ENCODE measurements at regions not wholly inside any gene's neighbourhood (a gene's known extent, or its start where the extent isn't known, plus 50 kb on each side); places are given as distances from the start of the nearest gene placed in this dataset.

- no peak for TF ChIP-seq CTCF (IDR thresholded peaks at IDR 0.05)
- no peak for TF ChIP-seq POLR2A (IDR thresholded peaks at IDR 0.05)
Measured at GRCh38 chr20:60263725-60264709, 305.8 kb downstream of the CDH26 start.

GRCh38 chr20:60266177-60266823 is 308.1 kb downstream of the CDH26 start:
- H3K36me3 ChIP-seq: no peaks in the 10 kb centered on the region
- no peaks in the 10 kb centered on the region for H3K9me3 ChIP-seq
- no peaks in the 10 kb centered on the region for H3K27me3 ChIP-seq
- DNase-seq: no peak
- no peak for TF ChIP-seq CTCF (IDR thresholded peaks at IDR 0.05)
- no peak for TF ChIP-seq POLR2A (IDR thresholded peaks at IDR 0.05)
- no peak overlapping the region for H3K27ac ChIP-seq
- no peaks in the 10 kb centered on the region for H3K4me1 ChIP-seq
- intact Hi-C loops (cut with DNase I; ENCODE audit: low total_unique reads): no loop called here
- no peak overlapping the region for H3K4me3 ChIP-seq

More at GRCh38 chr20:60263725-60264709, 305.8 kb downstream of the CDH26 start:
- Histone ChIP-seq H3K36me3 (no peaks in the 10 kb centered on the region), H3K9me3 (no peaks in the 10 kb centered on the region), H3K4me3 (no peak overlapping the region), H3K27ac (no peak overlapping the region), H3K4me1 (no peaks in the 10 kb centered on the region), H3K27me3 (no peaks in the 10 kb centered on the region)
- no peak for DNase-seq
- intact Hi-C loops (cut with DNase I; ENCODE audit: low total_unique reads): no loop called here

- intact Hi-C loops (cut with DNase I; ENCODE audit: low total_unique reads): no loop called here
- Histone ChIP-seq H3K27ac (no peak overlapping the region), H3K4me1 (no peaks in the 10 kb centered on the region), H3K9me3 (no peaks in the 10 kb centered on the region), H3K36me3 (no peaks in the 10 kb centered on the region), H3K4me3 (no peak overlapping the region), H3K27me3 (no peaks in the 10 kb centered on the region)
- TF ChIP-seq CTCF (IDR thresholded peaks at IDR 0.05) (no peak), POLR2A (IDR thresholded peaks at IDR 0.05) (no peak)
- no peak for DNase-seq
Measured at GRCh38 chr20:60268491-60268890, 310.3 kb downstream of the CDH26 start.

GRCh38 chr20:60269573-60270162 is 311.4 kb downstream of the CDH26 start:
- H3K36me3 ChIP-seq: no peaks in the 10 kb centered on the region
- no peaks in the 10 kb centered on the region for H3K27me3 ChIP-seq
- H3K9me3 ChIP-seq: no peaks in the 10 kb centered on the region
- no peak overlapping the region for H3K27ac ChIP-seq
- DNase-seq: no peak
- H3K4me3 ChIP-seq: no peak overlapping the region
- H3K4me1 ChIP-seq: no peaks in the 10 kb centered on the region
- TF ChIP-seq CTCF (IDR thresholded peaks at IDR 0.05) (no peak), POLR2A (IDR thresholded peaks at IDR 0.05) (no peak)
- intact Hi-C loops (cut with DNase I; ENCODE audit: low total_unique reads): no loop called here

GRCh38 chr20:60270341-60270740 is 312.1 kb downstream of the CDH26 start:
- Histone ChIP-seq H3K4me3 (no peak overlapping the region), H3K9me3 (no peaks in the 10 kb centered on the region), H3K36me3 (no peaks in the 10 kb centered on the region), H3K4me1 (no peaks in the 10 kb centered on the region), H3K27me3 (no peaks in the 10 kb centered on the region), H3K27ac (no peak overlapping the region)
- DNase-seq: no peak
- intact Hi-C loops (cut with DNase I; ENCODE audit: low total_unique reads): no loop called here
- no peak for TF ChIP-seq POLR2A (IDR thresholded peaks at IDR 0.05)
- no peak for TF ChIP-seq CTCF (IDR thresholded peaks at IDR 0.05)

Data from uterus (tissue), 3 donors.